GM23338 (cell line): ENCODE measurements at regions not wholly inside any gene's neighbourhood (a gene's known extent, or its start where the extent isn't known, plus 50 kb on each side); places are given as distances from the start of the nearest gene placed in this dataset.

ENCODE experiments used
- ATAC-seq: fragments of 200-7000 bp; cut with Tn5 transposase; 3 replicates; pipeline ENCODE4 v1.9.1; 2020
- DNase-seq: peaks from one replicate; pipeline ENCODE4 v3.0.0-alpha.2; 2015; ENCODE audit warnings: low spot score
- H2AFZ ChIP-seq: fragments of 200-600 bp; sonication (generic); 2 replicates; pipeline ENCODE4 v1.8.0; 2016; ENCODE audit warnings: antibody characterized with exemption, mild to moderate bottlenecking, moderate library complexity
- H3F3A ChIP-seq: fragments of 200-600 bp; sonication (generic); replicated peaks from 2 replicates; pipeline ENCODE4 v1.8.0; 2017; ENCODE audit warnings: antibody characterized with exemption, mixed run types, low read depth
- H3K27ac ChIP-seq: fragments of 200-600 bp; sonication (generic); 2 replicates; pipeline ENCODE4 v1.6.1; 2016; ENCODE audit warnings: low read depth
- H3K27me3 ChIP-seq: fragments of 200-600 bp; sonication (generic); 2 replicates; pipeline ENCODE4 v1.8.0; 2016; ENCODE audit warnings: mild to moderate bottlenecking, mixed run types, moderate library complexity; ENCODE audit not compliant: insufficient read depth
- H3K36me3 ChIP-seq: fragments of 200-600 bp; sonication (generic); 2 replicates; pipeline ENCODE4 v1.8.0; 2016; ENCODE audit warnings: mild to moderate bottlenecking; ENCODE audit not compliant: insufficient read depth
- H3K4me1 ChIP-seq: fragments of 200-600 bp; sonication (generic); 2 replicates; pipeline ENCODE4 v1.8.0; 2016; ENCODE audit warnings: mild to moderate bottlenecking, moderate library complexity; ENCODE audit not compliant: insufficient read depth
- H3K4me2 ChIP-seq: fragments of 200-600 bp; sonication (generic); 2 replicates; pipeline ENCODE4 v1.7.1; 2017; ENCODE audit warnings: mixed run types
- H3K4me3 ChIP-seq: fragments of 200-600 bp; sonication (generic); 2 replicates; pipeline ENCODE4 v1.6.1; 2016; ENCODE audit warnings: mixed run types
- H3K79me2 ChIP-seq: fragments of 200-600 bp; sonication (generic); replicated peaks from 2 replicates; pipeline ENCODE4 v1.8.0; 2017; ENCODE audit warnings: mild to moderate bottlenecking; ENCODE audit not compliant: insufficient read depth
- H3K9me2 ChIP-seq: fragments of 200-600 bp; sonication (generic); 2 replicates; pipeline ENCODE4 v1.8.0; 2017; ENCODE audit not compliant: insufficient read depth
- H4K20me1 ChIP-seq: fragments of 200-600 bp; sonication (generic); replicated peaks from 2 replicates; pipeline ENCODE4 v1.8.0; 2017; ENCODE audit warnings: mild to moderate bottlenecking; ENCODE audit not compliant: insufficient read depth
- H3K27ac Mint-ChIP-seq: 2 replicates; pipeline ENCODE4 v1.8.0; 2020; ENCODE audit warnings: inconsistent platforms, mild to moderate bottlenecking, moderate library complexity, mixed read lengths
- H3K27me3 Mint-ChIP-seq: 3 replicates; pipeline ENCODE4 v1.8.0; 2022; ENCODE audit warnings: low read depth, mild to moderate bottlenecking, moderate library complexity, mixed read lengths, inconsistent platforms; ENCODE audit not compliant: insufficient read depth, poor library complexity
- H3K36me3 Mint-ChIP-seq: 3 replicates; pipeline ENCODE4 v1.8.0; 2021; ENCODE audit warnings: low read depth, mild to moderate bottlenecking, inconsistent platforms, moderate library complexity, mixed read lengths
- H3K4me1 Mint-ChIP-seq: 3 replicates; pipeline ENCODE4 v1.8.0; 2020; ENCODE audit warnings: mild to moderate bottlenecking, inconsistent platforms, mixed read lengths
- H3K4me3 Mint-ChIP-seq: 3 replicates; pipeline ENCODE4 v1.8.0; 2021; ENCODE audit warnings: moderate library complexity, mild to moderate bottlenecking, inconsistent platforms, mixed read lengths
- H3K9me3 Mint-ChIP-seq: 3 replicates; pipeline ENCODE4 v1.8.0; 2020; ENCODE audit warnings: moderate library complexity, mild to moderate bottlenecking, inconsistent platforms, mixed read lengths
- CTCF ChIP-seq, 2 experiments: fragments of 200-600 bp in 1 of 2; sonication (generic) in 1 of 2; conservative IDR thresholded peaks; 2 replicates each; pipeline versions ENCODE4 v1.5.1 to v1.6.1; 2016 to 2017; ENCODE audit warnings: antibody characterized with exemption in 2 of 2, low read depth in 2 of 2, mild to moderate bottlenecking in 2 of 2, moderate library complexity in 1 of 2
- ETS1 ChIP-seq: IDR thresholded peaks from 2 replicates; pipeline ENCODE4 v1.6.1; 2016; ENCODE audit warnings: antibody characterized with exemption
- EZH2 ChIP-seq: fragments of 200-600 bp; sonication (generic); IDR thresholded peaks from one replicate; pipeline ENCODE4 v1.8.0; 2017; ENCODE audit warnings: antibody characterized with exemption, mild to moderate bottlenecking, low read depth; ENCODE audit not compliant: unreplicated experiment
- JUNB ChIP-seq: IDR thresholded peaks from one replicate; pipeline ENCODE4 v1.6.1; 2016; ENCODE audit warnings: antibody characterized with exemption; ENCODE audit not compliant: unreplicated experiment
- STAT1 ChIP-seq: IDR thresholded peaks from one replicate; pipeline ENCODE4 v1.6.1; 2016; ENCODE audit warnings: antibody characterized with exemption; ENCODE audit not compliant: unreplicated experiment
- ZNF114 ChIP-seq: fragments of 250-450 bp; sonication (Bioruptor Pico); IDR thresholded peaks from 2 replicates; pipeline ENCODE4 v1.5.0; 2020; ENCODE audit warnings: mild to moderate bottlenecking, moderate library complexity
- ZNF331 ChIP-seq: fragments of 250-450 bp; sonication (Bioruptor Pico); IDR thresholded peaks from 2 replicates; pipeline ENCODE4 v1.5.0; 2020; ENCODE audit warnings: low read depth, mild to moderate bottlenecking, moderate library complexity
- ZNF462 ChIP-seq: fragments of 250-450 bp; sonication (Bioruptor Pico); IDR thresholded peaks from 2 replicates; pipeline ENCODE4 v1.5.0; 2020; ENCODE audit warnings: mild to moderate bottlenecking, moderate library complexity

GRCh38 chr4:180630012-180630665 lies 1613.1 kb upstream of the TENM3 start (continued):
- TF ChIP-seq ZNF462 = no peak
- no peak for TF ChIP-seq ZNF114 (CRISPR knock-in tag)
- TF ChIP-seq EZH2 = no peak

GRCh38 chr4:180634306-180634705 lies 1608.9 kb upstream of the TENM3 start:
- ATAC-seq (no peak), DNase-seq (no peak)
- H3K27ac ChIP-seq = no peak overlapping the region
- no peaks in the 10 kb centered on the region for H3K79me2 ChIP-seq
- Mint-ChIP-seq H3K4me1 (peaks cover 7% of the 10 kb centered on the region; the same call in 2 of the 3 replicates), H3K36me3 (no peaks in the 10 kb centered on the region), H3K4me3 (no peak overlapping the region), H3K27me3 (no peaks in the 10 kb centered on the region), H3K27ac (no peak overlapping the region), H3K9me3 (no peaks in the 10 kb centered on the region)
- no peaks in the 10 kb centered on the region for H3K4me1 ChIP-seq
- no peak overlapping the region for H3K4me3 ChIP-seq
- H4K20me1 ChIP-seq = no peaks in the 10 kb centered on the region
- H3K9me2 ChIP-seq = peaks cover 8% of the 10 kb centered on the region
- no peak overlapping the region for H2AFZ ChIP-seq
- TF ChIP-seq ETS1 = no peak
- no peak for TF ChIP-seq ZNF331
- TF ChIP-seq ZNF114 (CRISPR knock-in tag) = no peak
- TF ChIP-seq STAT1 = no peak
- no peak for TF ChIP-seq JUNB
- TF ChIP-seq CTCF (conservative IDR thresholded peaks at IDR 0.05; ENCODE audit: low read depth in 2 of 2) = no peak
- H3F3A ChIP-seq = no peaks in the 10 kb centered on the region
- no peaks in the 10 kb centered on the region for H3K27me3 ChIP-seq
- H3K36me3 ChIP-seq = no peaks in the 10 kb centered on the region
- H3K4me2 ChIP-seq = no peak overlapping the region
